SU-DHL-6 (cell line): ENCODE measurements at regions not wholly inside any gene's neighbourhood (a gene's known extent, or its start where the extent isn't known, plus 50 kb on each side); places are given as distances from the start of the nearest gene placed in this dataset.
"Not testable (repeated sequence)": the region's sequence is repeated elsewhere in the genome, so short reads cannot be mapped to it uniquely, and the experiment has no call there.

ENCODE experiments used
- CTCF ChIP-seq: fragments of 200-600 bp; sonication (generic); IDR thresholded peaks from one replicate; pipeline ENCODE4 v1.5.1; 2017; ENCODE audit warnings: antibody characterized with exemption, mild to moderate bottlenecking, low read length, moderate library complexity; ENCODE audit not compliant: insufficient read depth, poor library complexity, severe bottlenecking
- EZH2phosphoT487 ChIP-seq: fragments of 200-600 bp; sonication (generic), shearing (Covaris generic); conservative IDR thresholded peaks from 2 replicates; pipeline ENCODE4 v1.6.1; 2018; ENCODE audit warnings: mild to moderate bottlenecking, antibody characterized with exemption, low read length, moderate library complexity, mixed read lengths

GRCh38 chr3:109705133-109705532 lies 367.8 kb upstream of the DPPA4 start:
- not testable (repeated sequence) for TF ChIP-seq CTCF, EZH2phosphoT487
